SK-N-SH (cell line): ENCODE measurements at regions not wholly inside any gene's neighbourhood (a gene's known extent, or its start where the extent isn't known, plus 50 kb on each side); places are given as distances from the start of the nearest gene placed in this dataset.

Experiments used
- CTCF ChIA-PET: fragments of 300-600, 350-600 bp; formaldehyde crosslinking; extraction: SDS; loops from one replicate; lab custom pipeline; 2021; lab: Yijun Ruan, JAX
- POLR2A ChIA-PET: fragments of 350-600 bp; sonication (Branson Sonifier 250); formaldehyde crosslinking; extraction: SDS; loops from one replicate; lab custom pipeline; 2020; ENCODE audit warnings: antibody characterized with exemption, inconsistent platforms; lab: Yijun Ruan, JAX
- DNase-seq: peaks from one replicate; pipeline ENCODE4 v3.0.0; 2012
- H2AFZ ChIP-seq: fragments of 200-600 bp; sonication (generic); 2 replicates; pipeline ENCODE4 v1.8.1; 2016; ENCODE audit warnings: antibody characterized with exemption, mild to moderate bottlenecking, low read depth
- H3F3A ChIP-seq: fragments of 200-600 bp; sonication (generic); replicated peaks from 2 replicates; pipeline ENCODE3; 2016; ENCODE audit warnings: antibody characterized with exemption, mild to moderate bottlenecking; ENCODE audit not compliant: insufficient read depth
- H3K27ac ChIP-seq, 2 experiments: fragments of 200-500 bp in 1 of 2; fragments of 200-600 bp in 1 of 2; sonication (Bioruptor generic) in 1 of 2; sonication (generic), shearing (Covaris generic) in 1 of 2; 2 replicates each; pipeline versions ENCODE4 v1.5.1 to v1.6.1; 2014 to 2016; ENCODE audit warnings: low read depth in 2 of 2, inconsistent platforms in 1 of 2, low read length in 1 of 2, mild to moderate bottlenecking in 1 of 2, mixed read lengths in 1 of 2
- H3K27me3 ChIP-seq: fragments of 200-600 bp; sonication (generic), shearing (Covaris generic); 2 replicates; pipeline ENCODE4 v1.6.1; 2016; ENCODE audit warnings: mixed run types; ENCODE audit not compliant: insufficient read depth
- H3K36me3 ChIP-seq, 2 experiments: fragments of 200-500 bp in 1 of 2; fragments of 200-600 bp in 1 of 2; sonication (Bioruptor generic) in 1 of 2; sonication (generic) in 1 of 2; replicated peaks in 1 of 2; 2 replicates each; pipeline versions ENCODE3 to v1.5.1; 2014 to 2016; ENCODE audit warnings: low read length in 1 of 2, mild to moderate bottlenecking in 1 of 2; ENCODE audit not compliant: insufficient read depth in 2 of 2, control insufficient read depth in 1 of 2
- H3K4me1 ChIP-seq, 2 experiments: fragments of 200-500 bp in 1 of 2; fragments of 200-600 bp in 1 of 2; sonication (Bioruptor generic) in 1 of 2; sonication (generic), shearing (Covaris generic) in 1 of 2; 2 replicates each; pipeline versions ENCODE4 v1.5.1 to v1.6.1; 2014 to 2016; ENCODE audit warnings: low read depth in 1 of 2, low read length in 1 of 2, mixed run types in 1 of 2; ENCODE audit not compliant: insufficient read depth in 2 of 2, control insufficient read depth in 1 of 2
- H3K4me2 ChIP-seq: fragments of 200-600 bp; sonication (generic), shearing (Covaris generic); 2 replicates; pipeline ENCODE4 v1.6.1; 2017; ENCODE audit warnings: mixed run types
- H3K4me3 ChIP-seq, 2 experiments: fragments of 200-500 bp in 1 of 2; fragments of 200-600 bp in 1 of 2; sonication (Bioruptor generic) in 1 of 2; sonication (generic), shearing (Covaris generic) in 1 of 2; 2 replicates each; pipeline versions ENCODE4 v1.5.1 to v1.8.1; 2014 to 2016; ENCODE audit warnings: low read depth in 2 of 2, inconsistent platforms in 1 of 2, low read length in 1 of 2, mild to moderate bottlenecking in 1 of 2, mixed read lengths in 1 of 2, moderate library complexity in 1 of 2
- H3K79me2 ChIP-seq: fragments of 200-600 bp; sonication (generic); 2 replicates; pipeline ENCODE4 v1.8.1; 2017; ENCODE audit warnings: mild to moderate bottlenecking; ENCODE audit not compliant: insufficient read depth
- H3K9ac ChIP-seq: fragments of 200-600 bp; sonication (generic); 2 replicates; pipeline ENCODE4 v1.6.1; 2017; ENCODE audit warnings: mixed run types
- H3K9me2 ChIP-seq: fragments of 200-600 bp; sonication (generic); 2 replicates; pipeline ENCODE4 v1.6.1; 2017; ENCODE audit warnings: mixed run types
- H3K9me3 ChIP-seq: fragments of 200-600 bp; sonication (generic); 2 replicates; pipeline ENCODE4 v1.6.1; 2017; ENCODE audit warnings: mixed run types, mild to moderate bottlenecking, moderate library complexity
- H4K20me1 ChIP-seq: fragments of 200-600 bp; sonication (generic); 2 replicates; pipeline ENCODE4 v1.6.1; 2017; ENCODE audit warnings: mild to moderate bottlenecking, mixed run types; ENCODE audit not compliant: insufficient read depth
- CHD2 ChIP-seq: fragments of 150-350 bp; IDR thresholded peaks from 2 replicates; pipeline ENCODE4 v1.6.1; 2018; ENCODE audit warnings: low read length; ENCODE audit not compliant: partially characterized antibody
- CTCF ChIP-seq: fragments of 200-600 bp; sonication (generic); IDR thresholded peaks from 2 replicates; pipeline ENCODE4 v1.6.1; 2017; ENCODE audit warnings: antibody characterized with exemption, mild to moderate bottlenecking, moderate library complexity
- EP300 ChIP-seq, 2 experiments: IDR thresholded peaks; 2 replicates each; pipeline versions ENCODE4 v1.4.0 to v1.6.1; 2012; ENCODE audit warnings: borderline replicate concordance in 1 of 2, low read depth in 1 of 2, low read length in 1 of 2
- EZH2phosphoT487 ChIP-seq: fragments of 200-600 bp; sonication (generic); IDR thresholded peaks from 2 replicates; pipeline ENCODE4 v1.6.1; 2017; ENCODE audit warnings: low read depth, mixed run types, mild to moderate bottlenecking, antibody characterized with exemption, moderate library complexity, borderline replicate concordance
- FOSL2 ChIP-seq: IDR thresholded peaks from 2 replicates; pipeline ENCODE4 v1.4.0; 2012; ENCODE audit warnings: low read depth, mild to moderate bottlenecking, moderate library complexity, borderline replicate concordance
- FOXJ3 ChIP-seq: sonication (generic); formaldehyde crosslinking; IDR thresholded peaks from 2 replicates; pipeline ENCODE4 v1.5.1; 2020; ENCODE audit warnings: mild to moderate bottlenecking, missing genetic modification reagents
- GABPA ChIP-seq: IDR thresholded peaks from 2 replicates; pipeline ENCODE4 v1.4.0; 2012; ENCODE audit warnings: low read depth, mild to moderate bottlenecking
- IRF3 ChIP-seq: fragments of 150-350 bp; IDR thresholded peaks from 2 replicates; pipeline ENCODE4 v1.6.1; 2016; ENCODE audit warnings: mild to moderate bottlenecking, low read depth, low read length
- JUND ChIP-seq: IDR thresholded peaks from 2 replicates; pipeline ENCODE4 v1.4.0; 2012
- MAX ChIP-seq: IDR thresholded peaks from 2 replicates; pipeline ENCODE4 v1.4.0; 2012; ENCODE audit warnings: low read depth
- MXI1 ChIP-seq: IDR thresholded peaks from 2 replicates; pipeline ENCODE4 v1.6.1; 2012; ENCODE audit warnings: mild to moderate bottlenecking, low read depth, low read length, improper control_type of control experiment
- NFIC ChIP-seq: IDR thresholded peaks from 2 replicates; pipeline ENCODE4 v1.4.0; 2012; ENCODE audit warnings: borderline replicate concordance
- RAD21 ChIP-seq: IDR thresholded peaks from 2 replicates; pipeline ENCODE4 v1.6.1; 2012; ENCODE audit warnings: mild to moderate bottlenecking, low read length
- RCOR1 ChIP-seq: fragments of 150-350 bp; IDR thresholded peaks from 2 replicates; pipeline ENCODE4 v1.6.1; 2017; ENCODE audit warnings: antibody characterized with exemption, low read length
- RFX5 ChIP-seq: IDR thresholded peaks from 2 replicates; pipeline ENCODE4 v1.6.1; 2012; ENCODE audit warnings: mild to moderate bottlenecking, improper control_type of control experiment, low read length
- RXRA ChIP-seq: IDR thresholded peaks from 2 replicates; pipeline ENCODE4 v1.4.0; 2012; ENCODE audit warnings: low read depth, mild to moderate bottlenecking, borderline replicate concordance
- SMC3 ChIP-seq: IDR thresholded peaks from 2 replicates; pipeline ENCODE4 v1.6.1; 2012; ENCODE audit warnings: low read depth, low read length, improper control_type of control experiment
- TAF1 ChIP-seq: IDR thresholded peaks from 2 replicates; pipeline ENCODE4 v1.6.1; 2012; ENCODE audit warnings: low read depth, mild to moderate bottlenecking, low read length, moderate library complexity, borderline replicate concordance
- TCF12 ChIP-seq: IDR thresholded peaks from 2 replicates; pipeline ENCODE4 v1.4.0; 2012
- USF2 ChIP-seq: fragments of 150-350 bp; IDR thresholded peaks from 2 replicates; pipeline ENCODE4 v1.6.1; 2017; ENCODE audit warnings: antibody characterized with exemption, low read length, low read depth, borderline replicate concordance
- YY1 ChIP-seq: IDR thresholded peaks from 2 replicates; pipeline ENCODE4 v1.4.0; 2012; ENCODE audit warnings: low read depth, mild to moderate bottlenecking
- WGBS: methylation state at CpG from one replicate; pipeline ENCODE4 v1.1.6; 2017; ENCODE audit warnings: low lambda C conversion rate; 5-methylcytosine and 5-hydroxymethylcytosine counted together

GRCh38 chr1:101122452-101123166, 97.0 kb upstream of the DPH5 start:
- CTCF ChIA-PET: interaction anchor here (1.0 to 1.4 kb wide), 2 partner anchors 116 to 166 kb away, joined by 3 to 4 read pairs; no protein-coding TSS in a partner anchor
- no peak for DNase-seq
- POLR2A ChIA-PET: no interaction called here

GRCh38 chr1:101121975-101122374, 96.4 kb upstream of the DPH5 start:
- H3K79me2 ChIP-seq: no peaks in the 10 kb centered on the region
- no peaks in the 10 kb centered on the region for H3K27me3 ChIP-seq
- no peak overlapping the region for H3K9ac ChIP-seq
- ChIA-PET CTCF (interaction anchor here (1.0 to 1.4 kb wide), 3 partner anchors 117 to 236 kb away, joined by 3 to 4 read pairs (median 3); no protein-coding TSS in a partner anchor), POLR2A (no interaction called here)
- H2AFZ ChIP-seq: no peak overlapping the region
- H3K27ac ChIP-seq: no peak overlapping the region
- H3K9me2 ChIP-seq: no peaks in the 10 kb centered on the region
- no peaks in the 10 kb centered on the region for H3K9me3 ChIP-seq
- no peak overlapping the region for H3K4me3 ChIP-seq
- no peak overlapping the region for H3K4me2 ChIP-seq
- no peaks in the 10 kb centered on the region for H4K20me1 ChIP-seq
- no peaks in the 10 kb centered on the region for H3K36me3 ChIP-seq
- DNase-seq: no peak
- no peaks in the 10 kb centered on the region for H3F3A ChIP-seq
- no peaks in the 10 kb centered on the region; a peak in 1 of 4 replicates for H3K4me1 ChIP-seq
- 72% methylated on average over 2 of the region's 2 CpGs for WGBS
- no peak for TF ChIP-seq IRF3
- no peak for TF ChIP-seq FOXJ3 (CRISPR knock-in tag)
- TF ChIP-seq NFIC: no peak
- no peak for TF ChIP-seq SMC3
- no peak for TF ChIP-seq RCOR1
- no peak for TF ChIP-seq TCF12
- TF ChIP-seq JUND: no peak
- TF ChIP-seq YY1: no peak
- TF ChIP-seq MAX: no peak
- TF ChIP-seq EP300 (IDR thresholded peaks at IDR 0.05; ENCODE audit: borderline replicate concordance in 1 of 2, low read depth in 1 of 2, low read length in 1 of 2): no peak
- no peak for TF ChIP-seq RAD21
- no peak for TF ChIP-seq CHD2
- TF ChIP-seq EZH2phosphoT487: no peak
- no peak for TF ChIP-seq GABPA

More at GRCh38 chr1:101122452-101123166, 97.0 kb upstream of the DPH5 start:
- H4K20me1 ChIP-seq: no peaks in the 10 kb centered on the region
- no peak overlapping the region for H2AFZ ChIP-seq
- no peaks in the 10 kb centered on the region for H3K9me2 ChIP-seq
- no peaks in the 10 kb centered on the region for H3F3A ChIP-seq
- TF ChIP-seq MXI1: no peak
- no peak for TF ChIP-seq YY1
- TF ChIP-seq NFIC: no peak
- no peak for TF ChIP-seq MAX
- no peak for TF ChIP-seq TAF1
- no peak for TF ChIP-seq RFX5
- no peak for TF ChIP-seq CTCF
- no peak for TF ChIP-seq RXRA
- TF ChIP-seq USF2: no peak
- no peak for TF ChIP-seq FOSL2
- TF ChIP-seq RAD21: no peak
- no peak overlapping the region for H3K27ac ChIP-seq
- H3K36me3 ChIP-seq: no peaks in the 10 kb centered on the region
- no peaks in the 10 kb centered on the region for H3K4me1 ChIP-seq
- H3K9me3 ChIP-seq: no peaks in the 10 kb centered on the region
- no peaks in the 10 kb centered on the region for H3K79me2 ChIP-seq
- WGBS: 80% methylated on average over 8 of the region's 8 CpGs
- H3K27me3 ChIP-seq: no peaks in the 10 kb centered on the region
- H3K9ac ChIP-seq: no peak overlapping the region
- H3K4me2 ChIP-seq: no peak overlapping the region
- H3K4me3 ChIP-seq: no peak overlapping the region
